Astrocyte of the cerebellum (primary cell): ENCODE measurements at regions not wholly inside any gene's neighbourhood (a gene's known extent, or its start where the extent isn't known, plus 50 kb on each side); places are given as distances from the start of the nearest gene placed in this dataset.

ENCODE experiments used
- DNase-seq: peaks from one replicate; pipeline ENCODE4 v3.0.0-alpha.2; 2011; ENCODE audit warnings: low read depth
- H3K4me3 ChIP-seq: 2 replicates; pipeline ENCODE4 v1.5.1; 2011; ENCODE audit warnings: mild to moderate bottlenecking, low read depth, low read length, moderate library complexity
- CTCF ChIP-seq: IDR thresholded peaks from 2 replicates; pipeline ENCODE4 v1.5.1; 2012; ENCODE audit warnings: low read length, low read depth, moderate library complexity, mild to moderate bottlenecking; ENCODE audit errors: missing control alignments
- in situ Hi-C: cut with HindIII; loops from 2 replicates; pipeline ENCODE4 v1.10.0; 2017; ENCODE audit warnings: low sequenced_read_pairs

GRCh38 chr15:72920551-72920950 lies 131.7 kb upstream of the NEO1 start:
- no peak for DNase-seq
- H3K4me3 ChIP-seq: no peak overlapping the region
- in situ Hi-C loops: no loop called here
- no peak for TF ChIP-seq CTCF

- TF ChIP-seq CTCF: no peak
- in situ Hi-C loops: no loop called here
- H3K4me3 ChIP-seq: no peak overlapping the region
- DNase-seq: peak; percentile 16
These were observed 132.3 kb upstream of the NEO1 start for GRCh38 chr15:72919936-72920465.

DNA sequence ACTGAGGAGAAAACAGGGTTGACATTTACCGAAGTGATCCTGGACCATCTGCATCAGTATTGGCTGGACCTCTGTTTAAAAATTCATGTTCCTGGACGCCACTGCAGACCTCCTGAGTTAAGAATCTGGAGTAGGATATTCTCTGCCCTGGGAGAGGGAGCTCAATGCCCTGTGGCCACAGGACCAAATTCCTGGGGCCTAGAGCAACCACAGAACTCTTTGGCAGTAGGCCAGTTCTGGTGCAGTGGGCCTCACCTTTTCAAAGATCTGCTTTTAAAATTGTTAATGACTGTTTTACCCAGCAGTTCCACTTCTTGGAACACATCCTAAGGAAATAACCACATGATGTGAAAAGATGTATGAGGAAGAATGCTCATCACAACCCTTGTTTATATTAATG lies 133.3 kb upstream of the ADPGK start:
- in situ Hi-C loops: no loop called here
- no peak overlapping the region for H3K4me3 ChIP-seq
- no peak for TF ChIP-seq CTCF

GRCh38 chr15:72916378-72916777 lies 132.8 kb upstream of the ADPGK start:
- in situ Hi-C loops: no loop called here

More for the DNA sequence above, 133.3 kb upstream of the ADPGK start:
- DNase-seq: peak; percentile 89

GRCh38 chr15:72915843-72916242 lies 132.3 kb upstream of the ADPGK start:
- in situ Hi-C loops: no loop called here
- DNase-seq: no peak
- TF ChIP-seq CTCF: no peak
- no peak overlapping the region for H3K4me3 ChIP-seq

More at GRCh38 chr15:72916378-72916777, 132.8 kb upstream of the ADPGK start:
- no peak for TF ChIP-seq CTCF
- no peak overlapping the region for H3K4me3 ChIP-seq
- DNase-seq: no peak

DNA sequence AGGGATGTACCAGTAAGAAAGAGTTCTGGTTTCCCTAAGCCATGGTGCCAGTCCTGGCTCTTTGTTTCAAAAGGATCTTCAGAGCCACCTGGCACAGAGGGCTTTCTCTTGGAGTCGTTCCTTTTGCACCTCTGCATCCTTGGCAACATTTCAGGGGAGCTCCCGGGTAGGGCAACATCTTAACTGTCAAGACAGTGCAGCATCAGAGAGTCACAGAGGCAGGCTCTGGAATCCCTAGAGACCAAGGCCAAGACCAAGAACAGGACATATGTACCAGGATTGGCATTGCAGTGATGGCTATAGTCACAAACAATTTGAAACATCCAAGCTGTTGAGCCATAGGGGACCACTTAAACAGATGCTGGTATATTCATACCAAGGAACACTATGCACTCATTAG lies 129.4 kb upstream of the ADPGK start:
- no peak for TF ChIP-seq CTCF
- in situ Hi-C loops: no loop called here
- no peak for DNase-seq
- H3K4me3 ChIP-seq: no peak overlapping the region

GRCh38 chr15:72912121-72912520 lies 128.6 kb upstream of the ADPGK start:
- DNase-seq: no peak
- H3K4me3 ChIP-seq: no peak overlapping the region
- in situ Hi-C loops: no loop called here
- no peak for TF ChIP-seq CTCF
